SKM-1 treated with dmso at 0.1 percent for 144 hours (cell line): ENCODE measurements at regions not wholly inside any gene's neighbourhood (a gene's known extent, or its start where the extent isn't known, plus 50 kb on each side); places are given as distances from the start of the nearest gene placed in this dataset.
"Not testable (repeated sequence)": the region's sequence is repeated elsewhere in the genome, so short reads cannot be mapped to it uniquely, and the experiment has no call there.

Experiments
- DNase-seq: peaks from one replicate; lab custom pipeline; 2025; ENCODE audit not compliant: unreplicated experiment; lab: John Stamatoyannopoulos, UW

DNA sequence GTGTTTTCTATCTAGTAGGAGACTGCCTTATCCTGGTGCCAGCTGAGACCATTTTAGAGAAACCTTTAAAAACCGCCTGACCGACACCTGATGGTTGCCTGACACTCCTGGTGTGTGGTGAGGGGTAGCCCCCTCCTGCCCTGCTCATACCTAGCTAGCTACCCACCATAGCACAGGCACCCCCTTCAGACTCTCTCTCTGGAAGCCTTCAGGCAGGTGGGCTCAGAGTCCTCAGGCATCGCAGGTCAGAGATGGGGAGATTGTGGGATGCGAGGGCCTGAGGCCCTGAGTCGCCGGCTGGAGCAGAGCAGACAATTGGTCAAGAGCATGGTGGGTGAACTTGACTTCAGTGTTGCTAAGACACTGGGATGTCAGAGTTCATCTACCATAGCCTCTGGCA is 424.6 kb downstream of the BRD1 start:
- DNase-seq: no peak

DNA sequence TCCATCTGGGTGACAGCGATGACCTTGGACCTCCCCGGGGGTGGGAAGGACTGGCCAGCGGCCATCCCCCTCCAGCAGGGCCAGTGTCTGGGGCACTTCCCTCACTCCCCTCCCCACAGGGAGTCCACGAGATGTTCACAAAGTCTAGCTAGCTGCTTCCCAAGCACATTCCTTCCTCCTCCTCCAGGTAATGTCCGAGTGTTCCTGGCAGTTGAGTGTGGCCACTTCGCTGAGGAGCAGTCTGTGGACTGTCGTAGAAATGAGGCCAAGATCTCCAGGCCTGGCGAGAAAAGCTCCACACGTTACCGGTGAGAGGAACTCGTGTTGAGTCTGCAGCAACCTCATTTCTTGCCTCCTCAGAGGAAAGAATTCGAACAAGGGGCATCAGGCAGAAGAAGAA is 425.5 kb downstream of the BRD1 start:
- no peak for DNase-seq

GRCh38 chr22:49400941-49401598 is 426.6 kb downstream of the BRD1 start:
- no peak for DNase-seq

DNA sequence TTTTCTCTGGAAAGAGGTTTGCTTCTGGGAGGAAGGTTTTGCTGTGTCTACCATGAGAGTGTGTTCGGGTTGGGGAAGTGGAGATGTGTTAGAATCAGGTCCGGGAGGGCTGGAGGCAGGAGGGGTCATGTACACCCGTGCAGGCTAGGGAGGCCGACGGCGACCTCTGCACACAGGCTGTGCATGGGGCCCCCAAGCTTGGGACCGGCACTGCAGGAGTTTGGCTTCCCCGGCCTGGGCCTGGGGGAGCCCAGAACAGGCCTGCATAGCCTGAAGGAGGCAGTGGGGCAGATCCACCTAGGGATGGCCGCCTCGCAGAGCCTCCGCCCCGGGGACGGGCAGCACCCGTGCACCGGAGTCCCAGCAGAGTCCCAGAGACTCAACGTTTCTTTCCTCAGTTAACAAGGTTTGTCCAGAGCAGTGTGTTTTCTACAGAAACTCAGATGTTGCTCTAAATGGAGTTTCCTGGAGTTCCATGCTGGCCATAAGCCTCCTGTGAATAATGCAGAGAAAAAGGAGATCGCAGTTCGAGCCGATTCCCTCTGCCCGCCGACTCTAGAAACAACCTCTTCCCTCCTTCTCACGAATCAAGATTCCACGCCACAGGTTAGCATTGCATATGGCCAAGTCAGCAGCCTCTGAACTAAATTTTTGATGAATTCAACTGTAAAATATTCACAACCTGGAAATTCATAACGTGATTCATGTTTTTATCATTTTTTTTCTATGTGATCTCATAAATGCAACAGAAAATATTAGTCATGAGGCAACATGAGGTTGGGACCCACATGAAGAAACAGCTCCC is 427.3 kb downstream of the BRD1 start:
- DNase-seq: no peak

DNA sequence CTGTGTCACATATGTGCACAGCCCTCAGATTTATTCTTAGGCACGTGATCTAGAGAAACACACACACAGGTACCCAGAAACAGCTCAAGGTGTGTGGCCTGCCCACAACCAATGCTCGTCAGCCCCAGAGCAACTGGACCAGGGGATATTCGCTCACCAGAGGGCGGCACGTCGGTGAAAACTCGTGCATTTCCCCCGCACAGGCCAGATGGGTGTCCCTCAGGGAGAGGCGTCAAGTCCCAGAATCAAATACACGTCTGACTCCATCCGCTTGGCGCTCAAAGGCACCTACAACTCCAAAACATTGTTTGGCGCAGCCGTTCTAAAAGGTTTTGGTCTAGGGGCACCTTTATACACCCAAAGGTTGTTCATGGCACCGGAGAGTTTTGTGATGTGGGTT is 429.0 kb downstream of the BRD1 start:
- DNase-seq: no peak

DNA sequence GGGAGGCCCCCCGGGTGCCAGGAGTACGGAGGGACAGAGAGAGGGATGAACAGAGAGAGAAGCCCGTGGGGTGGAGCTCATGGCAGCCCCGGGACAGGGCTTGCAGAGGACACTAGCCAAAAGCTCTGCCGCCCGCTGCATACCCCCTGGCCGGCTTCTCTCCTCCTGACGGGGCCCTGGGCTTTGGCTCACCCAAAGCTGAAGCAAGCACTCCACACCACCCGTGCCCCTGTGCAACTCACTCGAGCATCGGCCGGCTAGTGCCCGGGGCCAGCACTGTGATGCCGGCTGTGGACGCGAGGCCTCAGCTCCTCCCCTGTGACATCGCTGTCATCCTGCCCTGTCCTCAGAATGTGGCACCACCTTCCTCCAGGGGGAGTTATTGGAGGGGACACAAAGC is 429.6 kb downstream of the BRD1 start:
- no peak for DNase-seq

- no peak for DNase-seq
These were observed 430.9 kb downstream of the BRD1 start for GRCh38 chr22:49396817-49397216.

DNA sequence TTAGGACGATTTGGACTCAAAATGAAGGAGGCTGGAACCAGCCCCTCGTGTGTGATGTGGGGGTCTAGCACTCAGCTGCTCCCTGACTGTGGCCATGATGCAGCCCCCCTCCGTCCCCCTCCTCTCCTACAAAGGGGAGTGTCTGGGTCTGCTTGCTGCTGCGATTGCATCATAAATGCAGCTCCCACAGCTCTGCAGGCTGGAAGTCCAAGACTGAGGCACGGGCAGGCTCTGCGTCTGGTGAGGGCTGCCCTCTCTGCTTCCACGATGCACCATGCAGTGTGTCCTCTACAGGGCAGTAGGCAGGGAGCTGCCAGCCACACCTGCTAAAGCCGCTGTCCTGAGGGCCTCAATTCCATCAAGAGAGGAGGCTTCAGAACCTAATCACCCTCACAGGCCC is 432.1 kb downstream of the BRD1 start:
- no peak for DNase-seq

- not testable (repeated sequence) for DNase-seq
These were observed 432.6 kb downstream of the BRD1 start for GRCh38 chr22:49395062-49395461.

GRCh38 chr22:49394116-49394785 is 433.4 kb downstream of the BRD1 start:
- no peak for DNase-seq

GRCh38 chr22:49393526-49393925 is 434.1 kb downstream of the BRD1 start:
- no peak for DNase-seq

GRCh38 chr22:49392841-49393510 is 434.7 kb downstream of the BRD1 start:
- no peak for DNase-seq

DNA sequence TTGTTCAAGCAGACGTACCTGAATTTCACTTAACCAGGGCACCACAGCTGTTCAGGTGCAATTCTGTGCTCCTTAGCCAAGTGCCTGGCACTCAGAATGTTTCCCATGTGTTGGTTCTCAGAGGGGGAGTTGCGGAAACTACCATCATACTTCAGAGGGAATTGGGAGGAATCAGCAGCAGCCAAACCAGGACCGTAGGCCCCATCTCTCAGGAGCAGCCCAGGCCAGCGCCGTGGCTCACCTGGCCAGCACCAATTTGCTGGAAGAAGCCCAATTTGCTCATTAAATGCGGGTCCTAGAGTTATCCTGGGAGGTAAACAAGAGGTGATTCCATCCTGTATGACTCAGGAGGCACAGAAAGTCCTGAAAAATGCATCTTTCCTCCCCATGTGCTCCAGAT is 435.4 kb downstream of the BRD1 start:
- DNase-seq: no peak

DNA sequence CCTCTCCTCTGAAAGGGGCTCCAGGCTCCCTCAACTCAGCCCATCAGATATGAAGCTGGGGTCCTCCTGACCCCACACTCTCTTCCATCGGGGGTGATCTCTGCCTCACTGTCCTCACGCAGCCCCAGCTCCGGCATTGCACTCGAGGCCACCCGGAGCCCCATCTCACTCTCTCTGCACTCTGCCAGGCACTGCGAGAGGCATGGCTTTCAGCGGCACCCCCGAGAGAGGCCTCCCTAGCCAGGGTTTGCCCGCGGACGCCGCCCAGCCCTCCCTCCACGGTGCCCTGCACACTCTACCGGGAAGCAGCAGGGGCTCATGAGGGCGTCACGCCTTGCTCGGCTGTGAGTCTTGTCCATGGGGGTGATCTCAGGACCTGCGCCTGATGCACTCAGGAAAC is 436.2 kb downstream of the BRD1 start:
- DNase-seq: no peak

DNA sequence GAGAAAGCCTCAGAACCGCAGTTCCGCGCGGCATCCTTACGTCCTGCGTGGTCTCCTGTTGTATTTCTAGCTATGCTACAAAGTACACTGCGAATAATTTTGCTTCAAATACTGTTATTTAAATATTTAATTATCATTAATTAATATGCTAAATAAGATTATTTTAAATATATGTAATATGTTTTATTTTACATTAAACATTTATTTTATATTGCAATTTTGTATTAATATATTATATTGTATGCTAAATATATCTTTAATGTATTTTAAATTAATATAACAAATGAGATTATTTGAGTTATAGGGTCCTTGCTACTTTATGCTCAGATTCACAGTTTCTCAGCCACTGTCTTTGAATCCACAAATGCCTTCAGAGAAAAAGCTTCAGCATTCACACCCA is 436.7 kb downstream of the BRD1 start:
- no peak for DNase-seq

GRCh38 chr22:49383909-49384308 is 443.8 kb downstream of the BRD1 start:
- not testable (repeated sequence) for DNase-seq

GRCh38 chr22:49382451-49382735 is 445.3 kb downstream of the BRD1 start:
- no peak for DNase-seq

GRCh38 chr22:49381595-49382450 is 445.9 kb downstream of the BRD1 start:
- DNase-seq: no peak

DNA sequence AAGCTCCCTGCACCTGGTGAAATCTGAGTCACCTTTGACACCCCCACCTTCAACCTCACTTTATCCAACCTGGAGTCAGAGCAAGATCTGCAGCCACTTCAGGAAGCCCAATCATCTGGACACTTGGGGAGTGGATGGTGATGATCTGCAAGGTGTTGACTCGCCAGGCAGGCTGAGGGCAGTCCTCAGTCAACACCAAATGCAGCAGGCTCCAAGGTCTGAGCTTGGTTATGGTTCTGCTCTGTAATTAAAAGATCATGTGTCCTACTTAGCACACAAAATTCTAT is 446.9 kb downstream of the BRD1 start:
- DNase-seq: no peak

GRCh38 chr22:49380095-49380827 is 447.4 kb downstream of the BRD1 start:
- DNase-seq: no peak
